Testis (tissue), 2 donors: ENCODE measurements at regions not wholly inside any gene's neighbourhood (a gene's known extent, or its start where the extent isn't known, plus 50 kb on each side); places are given as distances from the start of the nearest gene placed in this dataset.

ENCODE experiments used
- DNase-seq: peaks from one replicate; pipeline ENCODE4 v3.0.0-alpha.2; 2019
- H3K27ac ChIP-seq, 2 donors: fragments of 200-600 bp; sonication (generic); one replicate each; pipeline ENCODE4 v1.5.1; 2019
- H3K27me3 ChIP-seq: fragments of 200-600 bp; sonication (generic); one replicate; pipeline ENCODE4 v1.5.1; 2019
- H3K36me3 ChIP-seq: fragments of 200-600 bp; sonication (generic); one replicate; pipeline ENCODE4 v1.5.1; 2017; ENCODE audit warnings: low read depth; ENCODE audit errors: missing control alignments
- H3K4me1 ChIP-seq: fragments of 200-600 bp; sonication (generic); one replicate; pipeline ENCODE4 v1.5.1; 2019
- H3K4me3 ChIP-seq, 2 donors: fragments of 200-600 bp; sonication (generic); one replicate each; pipeline ENCODE4 v1.5.1; 2017 to 2019
- H3K9me3 ChIP-seq: fragments of 200-600 bp; sonication (generic); one replicate; pipeline ENCODE4 v1.5.1; 2017
- CTCF ChIP-seq, 3 experiments: fragments of 450-650 bp in 2 of 3; fragments of 200-600 bp in 1 of 3; sonication (generic) in 1 of 3; IDR thresholded peaks; one replicate each; pipeline ENCODE4 v1.5.1; 2016 to 2019; ENCODE audit warnings: antibody characterized with exemption in 3 of 3, mild to moderate bottlenecking in 2 of 3, moderate library complexity in 1 of 3
- POLR2A ChIP-seq: fragments of 450-650 bp; IDR thresholded peaks from one replicate; pipeline ENCODE4 v1.6.1; 2017; ENCODE audit warnings: antibody characterized with exemption, mild to moderate bottlenecking, moderate library complexity
- WGBS, 2 donors: methylation state at CpG; one replicate each; pipeline ENCODE4 v1.1.5; 2018; 5-methylcytosine and 5-hydroxymethylcytosine counted together
- intact Hi-C: fragments of 100-400 bp; cut with DNase I; formaldehyde crosslinking; loops from one replicate; pipeline ENCODE4 v1.15.1; 2023; ENCODE audit warnings: low total_unique reads

GRCh38 chr16:49054606-49055005 lies 227.0 kb downstream of the CBLN1 start:
- TF ChIP-seq POLR2A (no peak), CTCF (IDR thresholded peaks at IDR 0.05) (no peak)
- Histone ChIP-seq H3K27me3 (no peaks in the 10 kb centered on the region), H3K4me1 (no peaks in the 10 kb centered on the region), H3K27ac (no peak overlapping the region), H3K4me3 (no peak overlapping the region), H3K36me3 (no peaks in the 10 kb centered on the region), H3K9me3 (no peaks in the 10 kb centered on the region)
- intact Hi-C loops: no loop called here
- 92 to 93% methylated on average over 5 of the region's 5 CpGs for WGBS, 2 donors
- DNase-seq: no peak

GRCh38 chr16:49052846-49053245 lies 228.8 kb downstream of the CBLN1 start:
- TF ChIP-seq CTCF (IDR thresholded peaks at IDR 0.05): no peak
- TF ChIP-seq POLR2A: no peak
- H3K27ac ChIP-seq: no peak overlapping the region
- no peaks in the 10 kb centered on the region for H3K27me3 ChIP-seq
- no peaks in the 10 kb centered on the region for H3K4me1 ChIP-seq
- H3K9me3 ChIP-seq: no peaks in the 10 kb centered on the region
- whole genome bisulfite sequencing, 2 donors: 85 to 87% methylated on average over 7 to 9 of the region's 9 CpGs
- H3K36me3 ChIP-seq: no peaks in the 10 kb centered on the region
- intact Hi-C loops: no loop called here
- no peak overlapping the region for H3K4me3 ChIP-seq
- no peak for DNase-seq

GRCh38 chr16:49051576-49051975 lies 230.1 kb downstream of the CBLN1 start:
- 34 to 65% methylated on average over 2 of the region's 2 CpGs for WGBS, 2 donors
- intact Hi-C loops: no loop called here
- Histone ChIP-seq H3K27me3 (no peaks in the 10 kb centered on the region), H3K4me3 (no peak overlapping the region), H3K9me3 (no peaks in the 10 kb centered on the region), H3K36me3 (no peaks in the 10 kb centered on the region), H3K4me1 (no peaks in the 10 kb centered on the region), H3K27ac (no peak overlapping the region)
- no peak for DNase-seq
- TF ChIP-seq POLR2A: no peak
- TF ChIP-seq CTCF (IDR thresholded peaks at IDR 0.05): no peak

DNA sequence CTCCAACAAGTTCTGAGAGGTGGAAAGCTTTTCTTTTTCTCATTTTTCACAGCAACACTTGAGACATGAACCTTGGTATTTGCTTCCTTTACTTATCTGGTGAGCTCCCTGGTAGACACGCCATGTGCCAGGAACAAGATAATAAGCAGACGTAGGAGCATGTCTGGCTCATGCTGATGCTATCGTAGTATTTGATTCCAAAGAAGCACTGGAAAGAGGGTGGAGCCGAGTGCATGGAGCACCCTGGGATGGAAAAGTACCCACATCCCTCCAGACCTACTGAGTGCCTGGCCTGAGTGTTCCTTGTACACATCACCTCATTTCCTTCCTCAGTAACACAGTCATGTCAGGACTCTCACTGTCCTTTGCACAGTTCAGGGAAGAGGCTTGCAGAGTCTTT lies 231.0 kb downstream of the CBLN1 start:
- H3K36me3 ChIP-seq: no peaks in the 10 kb centered on the region
- no peak overlapping the region for H3K4me3 ChIP-seq
- no peak overlapping the region for H3K27ac ChIP-seq
- H3K9me3 ChIP-seq: no peaks in the 10 kb centered on the region
- no peaks in the 10 kb centered on the region for H3K4me1 ChIP-seq
- no peaks in the 10 kb centered on the region for H3K27me3 ChIP-seq
- peak; percentile 15 for DNase-seq
- 40 to 54% methylated on average over 4 of the region's 4 CpGs for WGBS, 2 donors
- TF ChIP-seq CTCF (IDR thresholded peaks at IDR 0.05): no peak
- TF ChIP-seq POLR2A: no peak
- intact Hi-C loops: no loop called here

GRCh38 chr16:49049644-49050043 lies 232.0 kb downstream of the CBLN1 start:
- no peak overlapping the region for H3K27ac ChIP-seq

More at GRCh38 chr16:49049644-49050043, 232.0 kb downstream of the CBLN1 start:
- no peaks in the 10 kb centered on the region for H3K9me3 ChIP-seq
- intact Hi-C loops: no loop called here
- WGBS, 2 donors: 84 to 90% methylated on average over 3 of the region's 3 CpGs
- no peak for DNase-seq
- H3K27me3 ChIP-seq: no peaks in the 10 kb centered on the region
- H3K36me3 ChIP-seq: no peaks in the 10 kb centered on the region
- H3K4me3 ChIP-seq: no peak overlapping the region
- no peak for TF ChIP-seq POLR2A
- TF ChIP-seq CTCF (IDR thresholded peaks at IDR 0.05): no peak
- H3K4me1 ChIP-seq: no peaks in the 10 kb centered on the region
